ENCODE measurements at regions not wholly inside any gene's neighbourhood (a gene's known extent, or its start where the extent isn't known, plus 50 kb on each side); places are given as distances from the start of the nearest gene placed in this dataset.
A peak's percentile ranks its signal among the peaks of the same experiment; 100 is the strongest.
"Not testable (repeated sequence)": the region's sequence is repeated elsewhere in the genome, so short reads cannot be mapped to it uniquely, and the experiment has no call there.

DNA sequence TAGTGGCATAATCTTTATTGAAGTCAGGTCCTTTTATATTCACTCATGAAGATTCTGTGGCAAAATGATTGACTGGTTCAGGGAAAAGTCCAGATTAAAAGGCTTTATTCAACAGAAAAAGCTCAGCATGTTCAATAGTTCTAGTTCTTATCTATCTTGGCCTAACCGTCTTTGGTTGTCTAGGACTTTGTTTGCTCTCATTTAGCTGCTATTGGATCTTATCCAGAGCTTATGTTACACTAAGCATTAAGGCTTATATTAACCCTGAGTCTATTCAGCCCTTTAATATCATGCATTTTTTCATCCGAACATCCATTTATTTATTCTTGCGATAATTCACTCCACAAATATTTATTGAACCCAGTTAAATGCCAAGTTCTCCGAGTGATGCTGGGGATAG, 601.0 kb upstream of the SGO1 start:
- intact Hi-C loops (cut with DNase I): no loop called here
- no peak for DNase-seq
- ATAC-seq: no peak

DNA sequence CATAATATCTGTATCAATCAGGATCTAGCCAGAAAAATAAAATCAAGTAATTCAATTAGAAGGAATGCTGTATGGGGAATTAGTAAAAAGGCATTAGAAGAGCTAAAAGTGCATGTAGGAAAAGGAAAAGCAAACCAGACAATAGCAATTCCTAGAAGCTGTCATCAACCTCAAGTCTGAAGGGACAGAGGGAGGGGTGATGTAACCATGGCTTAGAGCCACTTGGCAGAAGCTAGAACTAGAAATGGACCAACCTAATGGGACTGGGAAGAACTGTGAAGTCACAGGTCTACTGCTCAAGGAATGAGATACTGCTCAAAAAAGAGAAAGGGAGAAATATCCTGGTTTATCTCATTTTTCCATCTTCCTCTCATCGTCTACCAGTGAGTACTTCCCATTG, 590.7 kb upstream of the SGO1 start:
- ATAC-seq: peak in 1 of 2 donors; percentile 43
- DNase-seq: no peak
- intact Hi-C loops (cut with DNase I): no loop called here

DNA sequence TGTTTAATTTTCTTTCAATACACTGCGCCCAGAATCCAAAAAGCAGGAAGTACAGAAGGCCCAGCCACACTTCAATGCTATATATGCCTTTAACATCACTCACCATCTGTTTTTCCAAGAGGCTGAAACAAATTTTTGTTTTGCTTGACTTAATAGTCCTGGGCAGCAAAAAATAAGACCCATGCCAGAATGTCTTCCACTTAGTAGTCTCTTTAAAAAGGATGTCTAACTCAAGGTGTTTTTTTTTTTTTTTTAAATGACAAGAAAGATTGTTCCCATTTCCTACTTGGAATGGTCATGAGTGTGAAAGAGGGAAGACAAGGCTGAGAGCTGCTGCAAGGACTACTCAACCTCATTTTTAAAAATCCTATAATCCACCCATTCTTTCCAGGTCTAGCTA, 590.3 kb upstream of the SGO1 start:
- no peak for DNase-seq
- intact Hi-C loops (cut with DNase I): no loop called here
- ATAC-seq: no peak

GRCh38 chr3:20773320-20773984, 587.4 kb upstream of the SGO1 start:
- intact Hi-C loops (cut with DNase I): no loop called here
- no peak for ATAC-seq

DNA sequence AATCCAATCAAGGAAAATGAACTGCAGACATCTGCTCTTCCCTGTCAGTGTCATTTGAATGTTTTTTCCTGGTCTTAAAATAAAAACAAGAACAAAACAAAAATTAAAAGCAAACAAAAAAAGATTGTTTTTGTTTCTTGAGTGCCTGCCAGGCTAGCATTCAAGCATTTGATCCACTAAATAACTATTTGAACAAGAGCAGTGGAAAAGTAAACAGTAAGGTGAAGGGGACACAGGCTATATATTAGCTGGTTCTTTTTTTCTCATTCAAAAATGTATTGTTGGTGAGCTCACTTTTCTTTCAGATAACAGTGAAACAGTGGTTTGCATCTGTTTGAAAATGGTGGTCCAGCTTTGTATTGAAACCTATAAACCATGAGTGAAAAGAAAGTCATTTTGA, 586.9 kb upstream of the SGO1 start:
- intact Hi-C loops (cut with DNase I): no loop called here
- ATAC-seq (no peak), DNase-seq (no peak)

More at GRCh38 chr3:20773320-20773984, 587.4 kb upstream of the SGO1 start:
- no peak for DNase-seq

- no peak for ATAC-seq
- no peak for DNase-seq
- intact Hi-C loops (cut with DNase I): no loop called here
Measured at GRCh38 chr3:20769430-20769829, 583.4 kb upstream of the SGO1 start.

GRCh38 chr3:20760981-20761380, 575.0 kb upstream of the SGO1 start:
- ATAC-seq (no peak), DNase-seq (no peak)
- intact Hi-C loops (cut with DNase I): no loop called here

- intact Hi-C loops (cut with DNase I): no loop called here
- ATAC-seq (no peak), DNase-seq (no peak)
Measured at GRCh38 chr3:20752416-20752815, 566.4 kb upstream of the SGO1 start.

- no peak for DNase-seq
- no peak for ATAC-seq
- intact Hi-C loops (cut with DNase I): no loop called here
Measured at GRCh38 chr3:20751296-20751695, 565.3 kb upstream of the SGO1 start.

DNA sequence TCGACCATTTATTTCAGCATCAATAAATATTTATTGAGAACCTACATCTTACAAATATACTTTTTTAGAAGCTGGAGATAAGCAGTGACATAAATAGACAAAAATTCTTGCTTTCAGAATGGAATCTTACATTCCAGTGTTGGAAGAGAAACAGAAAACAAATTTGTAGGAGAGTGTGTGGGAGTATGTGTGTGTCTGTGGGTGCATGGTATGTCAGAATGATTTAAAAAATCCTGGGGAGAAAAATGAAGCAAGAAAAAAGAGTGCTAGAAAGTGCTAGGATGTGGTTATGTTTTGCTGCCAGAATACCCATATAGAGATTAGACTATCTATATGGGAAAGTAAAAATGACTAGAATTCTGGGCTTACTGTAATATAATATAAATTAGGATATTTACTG, 561.7 kb upstream of the SGO1 start:
- no peak for DNase-seq
- peak in 1 of 2 donors; percentile 37 for ATAC-seq
- intact Hi-C loops (cut with DNase I): loop anchor here in 1 of 2 donors (10.0 kb wide), 1 partner anchor 403 kb away; no protein-coding TSS in a partner anchor

- intact Hi-C loops (cut with DNase I): loop anchor here (5.0 to 10.0 kb wide), 2 partner anchors 231 to 399 kb away; no protein-coding TSS in a partner anchor
- ATAC-seq (no peak), DNase-seq (no peak)
Measured at GRCh38 chr3:20743553-20744321, 557.7 kb upstream of the SGO1 start.

DNA sequence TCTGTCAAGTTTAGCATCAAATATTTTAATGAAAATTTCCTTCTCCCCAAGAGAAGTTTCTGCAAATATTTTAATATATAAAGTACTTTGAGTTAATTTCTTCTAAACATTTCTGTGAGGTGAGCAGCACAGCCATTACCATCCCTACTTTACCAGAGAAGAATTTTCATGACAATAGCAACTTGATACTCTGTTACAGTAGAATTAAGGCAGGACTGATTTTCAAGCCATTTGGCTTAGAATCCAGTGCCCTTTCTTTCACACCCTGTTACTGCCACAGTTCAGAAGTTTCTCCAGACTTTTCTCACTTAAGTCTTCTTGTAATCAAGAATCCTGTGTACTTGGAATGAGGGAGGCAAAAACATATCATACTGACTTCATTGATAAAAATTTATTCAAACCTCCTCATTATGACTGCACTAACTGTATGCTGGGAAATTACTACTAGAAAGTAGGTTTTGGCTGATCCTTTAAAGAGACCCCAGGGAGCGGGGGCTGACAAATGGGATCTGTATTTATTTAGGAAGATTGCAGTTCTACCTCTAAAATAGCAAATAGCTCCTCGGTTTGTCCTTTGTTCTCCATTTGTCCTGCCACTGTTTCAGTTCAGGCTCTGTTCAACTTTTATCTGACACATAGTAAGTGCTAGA, 557.0 kb upstream of the SGO1 start:
- ATAC-seq (no peak), DNase-seq (no peak)
- intact Hi-C loops (cut with DNase I): loop anchor here (5.0 to 10.0 kb wide), 2 partner anchors 231 to 398 kb away; no protein-coding TSS in a partner anchor

DNA sequence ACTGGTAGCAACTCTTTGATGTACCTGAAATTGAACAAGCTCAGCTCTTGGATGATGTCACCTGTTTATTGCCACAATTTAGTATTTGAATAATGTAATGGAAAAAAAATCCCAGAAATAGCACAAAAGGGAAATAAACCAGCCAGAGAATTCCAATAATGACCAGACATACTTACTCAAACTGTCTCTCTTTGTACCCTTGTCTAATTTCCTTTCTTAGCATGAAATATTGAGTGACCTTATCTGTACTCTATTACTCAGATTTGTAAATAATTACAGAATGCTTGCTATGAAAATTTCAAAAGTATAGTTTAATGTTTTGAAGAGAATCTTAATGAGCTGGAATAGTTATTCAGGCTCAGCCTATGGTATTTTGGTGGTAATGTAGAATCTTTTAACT, 555.4 kb upstream of the SGO1 start:
- DNase-seq (no peak), ATAC-seq (no peak)
- intact Hi-C loops (cut with DNase I): loop anchor here (5.0 to 10.0 kb wide), 2 partner anchors 229 to 397 kb away; no protein-coding TSS in a partner anchor

DNA sequence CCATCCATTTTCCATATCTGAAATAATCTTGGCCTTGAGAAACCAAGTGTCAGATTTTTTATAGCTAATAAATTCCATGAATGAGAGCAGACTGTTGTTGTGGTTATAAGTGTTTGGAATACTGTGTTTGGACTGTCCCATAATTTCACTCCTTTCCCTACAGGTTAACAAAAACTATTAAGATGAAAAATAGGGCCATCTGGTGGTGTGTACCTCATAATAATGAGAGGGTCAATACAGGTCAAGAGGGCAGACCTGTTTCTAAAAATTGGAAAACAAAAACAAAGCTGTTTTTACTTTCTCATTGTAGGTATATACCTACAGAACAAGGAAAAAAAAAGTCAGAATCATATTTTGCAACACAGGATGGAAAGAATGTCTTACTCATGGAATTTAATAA, 553.8 kb upstream of the SGO1 start:
- ATAC-seq (peak in 1 of 2 donors; percentile 34), DNase-seq (no peak)
- intact Hi-C loops (cut with DNase I): loop anchor here (5.0 to 10.0 kb wide), 2 partner anchors 228 to 395 kb away; no protein-coding TSS in a partner anchor

- intact Hi-C loops (cut with DNase I): loop anchor here in 1 of 2 donors (2.0 kb wide), 1 partner anchor 224 kb away; no protein-coding TSS in a partner anchor
- DNase-seq (no peak), ATAC-seq (no peak)
Measured at GRCh38 chr3:20736287-20736852, 550.4 kb upstream of the SGO1 start.

- DNase-seq (no peak), ATAC-seq (no peak)
- intact Hi-C loops (cut with DNase I): no loop called here
Measured at GRCh38 chr3:20729185-20729584, 543.2 kb upstream of the SGO1 start.

- intact Hi-C loops (cut with DNase I): no loop called here
- no peak for ATAC-seq
- DNase-seq: no peak
Measured at GRCh38 chr3:20726786-20727185, 540.8 kb upstream of the SGO1 start.

DNA sequence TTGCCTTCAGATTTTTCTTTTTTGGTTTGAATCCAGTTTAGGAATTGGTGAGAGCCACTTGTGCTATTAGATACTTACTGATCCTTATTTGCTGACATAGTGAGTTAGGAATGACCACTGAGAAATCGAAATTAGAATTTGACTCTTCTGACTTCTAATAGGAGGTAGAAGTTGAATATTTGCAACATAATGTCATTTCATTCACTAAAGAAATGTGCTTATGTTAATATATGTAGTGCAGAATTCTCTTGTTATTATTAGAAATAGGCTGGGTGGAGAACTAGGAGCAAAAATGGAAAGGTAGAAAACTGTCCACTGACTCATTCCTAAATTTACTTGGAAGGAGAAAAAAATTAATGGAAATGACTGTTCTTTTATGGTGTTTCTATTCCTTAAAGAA, 538.2 kb upstream of the SGO1 start:
- no peak for ATAC-seq
- DNase-seq: no peak
- intact Hi-C loops (cut with DNase I): no loop called here

- DNase-seq; intact Hi-C loops (cut with DNase I); ATAC-seq: not testable (repeated sequence)
Measured at GRCh38 chr3:20716425-20716824, 530.4 kb upstream of the SGO1 start.

DNA sequence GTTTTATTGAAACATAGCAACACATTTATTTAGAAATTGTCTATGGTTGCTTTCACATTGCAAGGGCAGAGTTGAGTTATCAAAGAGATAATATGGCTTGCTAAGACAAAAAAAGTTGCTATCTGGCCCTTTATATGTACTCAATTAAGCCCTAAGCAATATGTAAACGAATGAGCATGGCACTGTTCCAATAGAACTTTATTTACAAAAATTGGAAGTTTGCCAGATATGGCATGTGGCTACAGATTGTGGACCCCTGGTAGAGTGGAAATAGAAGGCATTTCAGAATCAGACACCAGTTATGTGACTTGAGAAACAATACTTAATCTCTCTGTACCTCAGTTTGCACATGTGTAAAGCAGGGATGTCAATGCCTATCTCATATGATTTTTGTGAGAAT, 515.6 kb upstream of the SGO1 start:
- DNase-seq: no peak
- intact Hi-C loops (cut with DNase I): no loop called here
- ATAC-seq: no peak
